HG02852 (cell line): ENCODE measurements at regions not wholly inside any gene's neighbourhood (a gene's known extent, or its start where the extent isn't known, plus 50 kb on each side); places are given as distances from the start of the nearest gene placed in this dataset.
"Not testable (repeated sequence)": the region's sequence is repeated elsewhere in the genome, so short reads cannot be mapped to it uniquely, and the experiment has no call there.

Experiments used
- ATAC-seq: cut with Tn5 transposase; IDR thresholded peaks from one replicate; pipeline ENCODE4 v1.9.1; 2021; ENCODE audit warnings: mild to moderate bottlenecking, moderate library complexity; ENCODE audit not compliant: unreplicated experiment

- no peak for ATAC-seq
Observed at GRCh38 chr15:87753539-87753938, 503.0 kb downstream of the NTRK3 start.

GRCh38 chr15:87752250-87752951, 504.1 kb downstream of the NTRK3 start:
- no peak for ATAC-seq

DNA sequence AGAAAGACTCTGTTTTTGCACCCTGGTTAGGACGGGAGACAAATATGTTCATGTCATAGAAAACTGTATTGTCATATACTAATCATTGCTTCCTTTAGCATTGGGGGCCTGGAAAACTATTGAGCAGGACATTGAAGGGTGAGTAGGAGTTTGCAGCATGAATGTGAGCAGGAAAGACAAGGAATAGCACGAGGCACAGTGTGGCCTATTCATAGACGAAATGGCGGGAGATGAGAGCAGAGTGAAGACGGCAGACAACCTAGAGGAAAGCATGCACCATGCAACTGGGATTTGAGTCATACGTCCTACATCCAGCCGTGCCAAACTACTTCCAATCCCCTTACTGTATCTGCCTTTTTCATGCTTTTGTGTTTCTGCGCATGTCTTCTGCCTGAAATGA, 508.1 kb downstream of the NTRK3 start:
- no peak for ATAC-seq

DNA sequence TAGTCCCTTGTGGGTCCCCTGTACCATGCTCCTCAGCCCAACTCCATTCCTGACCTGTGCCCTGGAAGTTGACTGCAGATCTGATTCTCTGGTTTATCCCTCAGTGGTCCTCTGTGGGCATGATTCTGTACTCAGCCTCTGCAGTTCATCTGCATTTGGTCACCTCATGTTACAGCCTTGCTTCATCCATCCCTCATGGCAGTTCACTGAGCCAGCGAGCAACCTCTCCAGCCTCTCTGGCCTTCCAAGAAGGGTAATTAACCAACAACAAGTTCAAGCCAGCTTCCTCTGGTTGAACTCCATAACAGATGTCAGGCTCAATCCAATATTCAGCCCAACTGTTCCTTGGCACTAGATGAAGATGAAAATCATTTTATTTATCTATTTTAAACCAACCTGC, 509.5 kb downstream of the NTRK3 start:
- ATAC-seq, result no peak

DNA sequence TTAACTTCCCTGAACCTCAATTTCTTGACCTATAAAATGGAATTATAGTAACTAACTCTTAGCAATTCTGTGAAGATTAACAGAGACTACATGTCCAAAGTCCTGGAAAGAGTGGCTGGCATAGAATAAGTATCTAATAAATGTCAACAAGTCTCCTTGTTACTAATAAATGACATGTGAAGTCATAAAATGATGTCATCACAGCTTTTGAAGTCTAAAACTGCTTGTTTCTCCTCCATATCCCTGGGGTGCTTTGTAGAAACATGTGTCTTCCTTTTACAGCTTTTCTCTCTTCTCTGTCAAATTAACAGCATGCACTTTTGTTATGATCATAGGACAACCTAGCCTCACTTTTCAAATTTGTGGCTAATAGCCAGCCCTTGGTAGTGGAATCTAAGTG, 510.2 kb downstream of the NTRK3 start:
- ATAC-seq, result no peak

- no peak for ATAC-seq
Observed at GRCh38 chr15:87744815-87745214, 511.7 kb downstream of the NTRK3 start.

DNA sequence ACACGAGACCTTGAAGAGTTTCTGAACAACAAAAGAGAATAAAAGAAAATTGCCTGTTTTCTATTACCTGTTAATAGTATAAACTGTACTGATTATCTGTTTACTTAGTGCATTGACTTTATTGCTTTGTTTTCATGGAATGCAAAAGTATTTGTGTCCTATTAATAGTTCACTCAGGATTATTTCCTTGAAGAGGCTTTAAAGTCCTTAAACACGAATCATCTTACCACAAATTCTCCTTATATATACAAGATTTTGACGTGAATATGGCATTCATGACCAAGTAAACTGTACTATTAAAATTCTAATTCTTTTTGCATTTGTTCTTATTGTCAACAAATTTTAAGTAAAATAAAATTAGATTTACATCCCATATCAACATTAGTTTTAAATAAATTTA, 513.0 kb downstream of the NTRK3 start:
- ATAC-seq, result no peak

DNA sequence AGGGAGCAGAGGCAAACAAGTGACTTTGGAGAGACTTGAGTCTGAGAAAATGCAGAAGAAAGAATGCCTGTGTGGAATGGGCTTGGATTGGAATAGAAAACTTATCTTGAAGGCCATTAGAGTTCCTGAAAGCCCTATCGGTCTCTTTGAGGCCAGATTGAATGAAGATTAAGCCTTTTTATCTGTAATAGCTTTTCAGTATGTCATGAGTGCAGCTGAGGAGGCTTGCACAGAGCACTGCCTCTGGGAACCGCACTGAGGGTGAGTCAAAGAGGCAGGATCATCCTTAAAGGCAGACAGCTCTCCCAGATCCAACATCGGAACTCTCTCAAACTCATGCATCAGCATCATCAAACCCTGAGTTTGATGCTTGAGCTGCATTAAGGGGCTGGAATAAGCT, 515.2 kb downstream of the NTRK3 start:
- no peak for ATAC-seq

DNA sequence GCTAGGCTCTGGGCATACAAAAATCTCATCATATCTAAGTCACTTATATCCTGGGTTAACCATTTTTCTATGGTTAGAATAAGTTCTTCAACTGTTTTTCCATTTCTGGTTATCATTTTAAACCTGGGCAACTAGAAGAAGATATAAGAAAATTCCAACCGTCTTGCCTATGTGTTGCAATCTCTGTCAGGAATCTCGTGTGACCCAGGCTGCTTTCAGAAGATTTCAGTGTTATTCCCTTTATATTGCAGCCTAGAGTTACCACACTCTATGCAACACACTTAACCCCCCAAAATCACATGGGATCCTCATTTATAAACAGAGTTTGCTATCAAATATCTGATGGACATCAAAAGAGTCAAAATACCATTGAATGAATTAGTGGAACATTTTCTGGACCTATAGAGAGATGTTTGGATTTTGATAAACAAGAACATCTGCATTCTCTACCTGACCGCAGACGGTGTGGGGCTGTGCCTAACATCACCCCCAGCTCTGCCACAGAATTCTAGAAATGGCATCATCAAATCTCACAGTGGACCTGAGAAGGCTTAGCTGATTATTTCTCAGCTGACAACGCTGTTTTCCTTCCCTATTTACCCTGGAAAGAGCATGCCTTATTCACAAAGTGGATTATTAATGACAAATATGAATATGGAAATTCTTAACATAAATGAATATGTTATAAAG, 515.7 kb downstream of the NTRK3 start:
- ATAC-seq, result no peak

GRCh38 chr15:87739866-87740265, 516.7 kb downstream of the NTRK3 start:
- no peak for ATAC-seq

DNA sequence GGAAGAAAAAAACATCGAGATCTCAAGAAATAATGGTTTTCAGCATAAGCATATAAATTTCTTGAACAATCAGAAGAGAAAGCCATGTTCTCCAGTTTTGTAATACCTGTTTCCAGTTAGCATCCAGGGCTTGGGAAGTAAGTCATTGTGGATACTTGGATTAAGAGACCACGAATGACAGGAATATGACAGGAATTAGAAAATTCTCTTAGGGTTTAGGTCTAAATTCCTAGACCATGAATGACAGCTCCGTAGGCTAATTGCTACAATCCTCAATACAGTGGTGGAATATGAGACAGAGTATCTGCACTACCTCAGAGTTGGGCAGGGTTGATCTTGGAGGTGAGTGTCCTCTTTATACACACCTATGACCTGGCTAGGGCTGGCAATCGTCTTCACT, 517.5 kb downstream of the NTRK3 start:
- ATAC-seq, result no peak

DNA sequence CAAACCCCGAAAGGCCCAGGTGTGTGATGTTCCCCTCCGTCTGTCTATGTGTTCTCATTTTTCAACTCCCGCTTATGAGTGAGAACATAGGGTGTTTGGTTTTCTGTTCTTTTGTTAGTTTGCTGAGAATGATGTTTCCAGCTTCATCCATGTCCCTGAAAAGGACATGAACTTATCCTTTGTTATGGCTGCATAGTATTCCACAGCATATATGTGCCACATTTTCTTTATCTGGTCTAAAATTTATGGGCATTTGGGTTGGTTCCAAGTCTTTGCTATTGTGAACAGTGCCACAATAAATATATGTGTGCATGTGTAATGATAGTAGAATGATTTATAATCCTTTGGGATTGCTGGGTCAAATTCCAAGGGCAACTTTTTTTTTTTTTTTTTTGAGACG, 519.1 kb downstream of the NTRK3 start:
- ATAC-seq, result not testable (repeated sequence)

DNA sequence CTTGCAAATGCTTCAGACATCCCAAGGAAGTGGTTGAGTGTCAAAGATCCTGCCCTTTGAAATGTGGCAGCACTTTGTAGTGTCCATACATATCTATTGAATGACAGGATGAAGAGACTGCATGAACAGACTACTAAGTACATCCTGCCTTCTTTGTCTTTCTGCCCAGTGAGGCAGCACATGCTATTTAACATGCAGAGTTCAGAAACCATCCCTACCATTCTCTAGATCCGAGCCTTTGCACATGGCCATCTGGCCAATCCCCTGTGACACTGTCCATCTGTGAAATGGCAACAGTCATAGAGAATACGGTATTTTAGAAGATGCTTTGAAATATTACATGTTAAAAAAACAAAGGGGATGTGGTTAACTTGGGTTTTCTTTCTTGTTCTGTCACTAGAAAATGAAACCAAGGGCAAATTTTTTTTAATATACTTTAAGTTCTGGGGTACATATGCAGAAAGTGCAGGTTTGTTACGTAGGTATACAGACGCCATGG, 519.6 kb downstream of the NTRK3 start:
- no peak for ATAC-seq

DNA sequence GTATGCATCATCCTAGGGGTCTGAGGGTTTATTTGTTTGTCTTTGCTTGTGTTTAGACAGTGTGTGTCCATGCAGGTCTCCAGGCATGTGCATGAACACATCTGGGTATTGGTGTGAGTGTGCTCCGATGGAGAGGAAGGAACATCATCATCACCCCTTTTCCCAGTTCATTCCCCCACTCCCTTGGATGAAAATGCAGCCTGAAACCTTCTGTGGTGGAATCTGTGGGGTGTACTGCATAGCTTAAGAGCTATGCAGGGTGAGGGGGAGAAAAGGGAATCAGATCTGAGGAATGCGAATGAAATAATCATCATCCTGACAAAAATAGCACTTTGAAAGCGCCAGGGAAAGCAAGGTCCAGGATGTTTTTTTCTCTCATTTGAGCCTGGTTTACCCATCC, 520.1 kb downstream of the NTRK3 start:
- no peak for ATAC-seq

DNA sequence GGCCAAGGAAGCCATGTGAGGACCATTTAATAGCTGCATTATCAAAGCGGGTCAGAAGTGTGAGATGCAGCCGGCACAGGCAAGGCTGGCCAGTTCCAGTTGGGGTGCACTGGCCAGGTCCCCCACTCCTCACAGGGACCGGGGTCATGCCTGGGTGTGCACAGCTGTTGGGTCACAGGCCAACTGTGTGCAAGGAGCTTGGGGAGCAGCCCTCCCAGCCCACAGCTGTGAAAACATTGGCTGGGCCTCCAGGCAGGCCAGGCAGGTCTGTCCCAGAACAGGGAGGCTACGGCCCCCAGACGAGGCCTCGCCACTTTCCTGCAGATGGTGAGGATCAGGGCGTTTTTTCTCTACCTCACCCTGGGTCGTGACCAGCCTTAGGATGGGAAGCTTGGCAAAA, 521.0 kb downstream of the NTRK3 start:
- no peak for ATAC-seq

- no peak for ATAC-seq
Observed at GRCh38 chr15:87734571-87735373, 521.8 kb downstream of the NTRK3 start.

DNA sequence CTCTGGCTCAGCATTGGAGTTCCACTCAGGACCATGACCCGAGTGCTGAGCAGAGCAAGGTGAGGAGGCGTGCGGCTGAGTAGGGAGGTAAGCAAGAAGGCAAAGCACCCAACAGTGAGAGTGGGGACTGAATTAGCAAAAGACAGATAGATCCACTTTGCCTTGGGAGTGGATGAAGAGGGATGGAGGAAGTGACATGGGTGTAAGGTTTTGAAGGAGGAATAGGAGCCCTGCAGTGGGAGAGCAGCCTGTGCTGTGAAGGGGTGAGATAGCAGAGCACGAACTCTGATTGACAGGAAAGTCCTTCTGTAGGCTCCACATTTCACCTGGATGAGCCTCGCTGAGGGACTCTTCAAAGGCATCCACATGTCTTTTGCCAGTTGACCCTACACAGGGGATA, 522.6 kb downstream of the NTRK3 start:
- ATAC-seq, result no peak

DNA sequence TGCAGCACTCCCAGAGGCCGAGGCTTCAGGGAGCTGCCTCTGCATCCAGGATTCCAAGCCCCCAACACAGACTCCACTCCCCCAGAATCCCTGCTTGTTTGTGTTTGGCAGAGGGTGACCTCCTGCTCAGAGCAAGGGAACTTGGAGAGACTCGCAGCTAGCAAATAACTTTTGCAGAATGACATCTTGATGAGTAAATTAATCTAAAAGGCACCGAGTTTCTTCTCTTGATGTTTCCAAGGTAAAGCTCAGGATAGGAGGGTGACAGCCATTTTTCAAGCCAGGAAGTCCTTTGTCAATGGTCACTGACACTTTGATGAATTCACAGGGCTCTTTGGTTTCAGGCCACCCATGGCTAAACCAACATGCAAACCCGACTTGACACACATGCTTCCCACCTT, 523.0 kb downstream of the NTRK3 start:
- no peak for ATAC-seq

DNA sequence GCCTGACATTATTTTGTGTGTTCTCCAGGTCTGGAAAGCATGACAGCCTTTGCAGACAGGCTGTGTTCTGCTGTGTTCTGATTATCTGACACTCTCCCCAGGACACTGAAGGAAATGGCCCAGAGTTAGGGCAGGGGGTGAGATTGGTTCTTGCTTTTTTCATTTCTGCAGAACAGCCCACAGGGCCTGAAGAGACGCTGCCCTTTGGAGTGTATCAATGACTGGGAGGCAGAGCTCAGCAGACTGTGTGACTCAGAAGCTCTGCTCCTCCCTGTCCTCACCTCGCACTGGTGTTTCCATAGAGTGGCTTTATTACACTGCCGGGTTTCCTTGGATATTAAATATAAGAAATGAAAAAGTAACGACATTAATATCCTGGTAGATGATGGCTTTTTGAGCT, 523.6 kb downstream of the NTRK3 start:
- no peak for ATAC-seq

GRCh38 chr15:87731630-87732029, 524.9 kb downstream of the NTRK3 start:
- ATAC-seq, result no peak

DNA sequence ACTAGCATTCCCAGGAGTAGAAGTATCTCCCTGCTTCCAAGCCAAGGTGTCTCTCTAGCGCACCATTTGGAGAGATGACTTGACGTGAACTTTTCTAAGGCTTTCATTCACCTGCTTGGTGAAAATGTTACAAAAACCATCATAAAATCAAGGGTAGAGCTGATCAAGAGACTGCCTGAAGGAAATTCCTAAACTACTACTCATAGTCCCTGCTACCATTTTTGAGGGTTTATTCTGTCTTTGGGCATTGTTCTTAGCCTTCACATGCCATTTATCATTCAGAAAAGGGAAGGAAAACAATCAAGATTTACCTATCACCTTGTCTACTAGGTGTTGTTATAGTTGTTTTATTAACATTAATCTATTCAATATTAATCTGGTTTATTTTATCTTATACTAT, 525.8 kb downstream of the NTRK3 start:
- ATAC-seq, result no peak

- ATAC-seq, result no peak
Observed at GRCh38 chr15:87728998-87729397, 527.5 kb downstream of the NTRK3 start.
